ENCODE measurements at regions not wholly inside any gene's neighbourhood (a gene's known extent, or its start where the extent isn't known, plus 50 kb on each side); places are given as distances from the start of the nearest gene placed in this dataset.

GRCh38 chr2:145085612-145086011, 565.7 kb upstream of the ZEB2 start:
- no peak for TF ChIP-seq CTCF (IDR thresholded peaks at IDR 0.05; ENCODE audit: insufficient read depth, low read depth, low read length)
- DNase-seq (ENCODE audit: low read depth) = no peak
- H3K4me3 ChIP-seq (ENCODE audit: low read depth, low read length) = no peak overlapping the region

- TF ChIP-seq CTCF (IDR thresholded peaks at IDR 0.05; ENCODE audit: insufficient read depth, low read depth, low read length) = no peak
- H3K4me3 ChIP-seq (ENCODE audit: low read depth, low read length) = no peak overlapping the region
- DNase-seq (ENCODE audit: low read depth) = no peak
Measured at GRCh38 chr2:145080426-145080825, 560.5 kb upstream of the ZEB2 start.

GRCh38 chr2:145079641-145080040, 559.7 kb upstream of the ZEB2 start:
- no peak overlapping the region for H3K4me3 ChIP-seq (ENCODE audit: low read depth, low read length)
- no peak for DNase-seq (ENCODE audit: low read depth)
- no peak for TF ChIP-seq CTCF (IDR thresholded peaks at IDR 0.05; ENCODE audit: insufficient read depth, low read depth, low read length)

- no peak overlapping the region for H3K4me3 ChIP-seq (ENCODE audit: low read depth, low read length)
- no peak for TF ChIP-seq CTCF (IDR thresholded peaks at IDR 0.05; ENCODE audit: insufficient read depth, low read depth, low read length)
- DNase-seq (ENCODE audit: low read depth) = no peak
Measured at GRCh38 chr2:145078923-145079322, 559.0 kb upstream of the ZEB2 start.

- H3K4me3 ChIP-seq (ENCODE audit: low read depth, low read length) = no peak overlapping the region
- DNase-seq (ENCODE audit: low read depth) = no peak
- TF ChIP-seq CTCF (IDR thresholded peaks at IDR 0.05; ENCODE audit: insufficient read depth, low read depth, low read length) = no peak
Measured at GRCh38 chr2:145076085-145076484, 556.2 kb upstream of the ZEB2 start.

GRCh38 chr2:145075454-145076062, 555.6 kb upstream of the ZEB2 start:
- TF ChIP-seq CTCF (IDR thresholded peaks at IDR 0.05; ENCODE audit: insufficient read depth, low read depth, low read length) = no peak
- DNase-seq (ENCODE audit: low read depth) = no peak
- H3K4me3 ChIP-seq (ENCODE audit: low read depth, low read length) = no peak overlapping the region

GRCh38 chr2:145070703-145071102, 550.8 kb upstream of the ZEB2 start:
- H3K4me3 ChIP-seq (ENCODE audit: low read depth, low read length) = no peak overlapping the region
- no peak for TF ChIP-seq CTCF (IDR thresholded peaks at IDR 0.05; ENCODE audit: insufficient read depth, low read depth, low read length)
- no peak for DNase-seq (ENCODE audit: low read depth)
